Mesenteric fat pad (tissue), 1 donor: ENCODE measurements at regions not wholly inside any gene's neighbourhood (a gene's known extent, or its start where the extent isn't known, plus 50 kb on each side); places are given as distances from the start of the nearest gene placed in this dataset.

Experiments used
- DNase-seq: peaks from one replicate; pipeline ENCODE4 v3.0.0-alpha.2; 2020; ENCODE audit warnings: low spot score
- donor health status: DM: yes; HTN: yes; CAD: no.

- DNase-seq: no peak
Observed at GRCh38 chr7:26512737-26513136, 221.1 kb downstream of the SNX10 start.

GRCh38 chr7:26513948-26514347 lies 222.3 kb downstream of the SNX10 start:
- no peak for DNase-seq

GRCh38 chr7:26514633-26515032 lies 223.0 kb downstream of the SNX10 start:
- DNase-seq: no peak

GRCh38 chr7:26515314-26515842 lies 223.7 kb downstream of the SNX10 start:
- no peak for DNase-seq

GRCh38 chr7:26520483-26520882 lies 228.8 kb downstream of the SNX10 start:
- DNase-seq: no peak

- DNase-seq: no peak
Observed at GRCh38 chr7:26522633-26523032, 231.0 kb downstream of the SNX10 start.

- DNase-seq: no peak
Observed at GRCh38 chr7:26525398-26526264, 234.0 kb downstream of the SNX10 start.

GRCh38 chr7:26526265-26526587 lies 234.6 kb downstream of the SNX10 start:
- DNase-seq: no peak

- DNase-seq: no peak
Observed at GRCh38 chr7:26531926-26532325, 240.3 kb downstream of the SNX10 start.

- DNase-seq: no peak
Observed at GRCh38 chr7:26532471-26532870, 240.8 kb downstream of the SNX10 start.

- no peak for DNase-seq
Observed at GRCh38 chr7:26533217-26533616, 241.6 kb downstream of the SNX10 start.

GRCh38 chr7:26534649-26535482 lies 243.2 kb downstream of the SNX10 start:
- DNase-seq: no peak

GRCh38 chr7:26535483-26536007 lies 243.9 kb downstream of the SNX10 start:
- no peak for DNase-seq

- DNase-seq: no peak
Observed at GRCh38 chr7:26538216-26538615, 246.6 kb downstream of the SNX10 start.

GRCh38 chr7:26538689-26539088 lies 247.0 kb downstream of the SNX10 start:
- DNase-seq: no peak

- no peak for DNase-seq
Observed at GRCh38 chr7:26543340-26543739, 251.7 kb downstream of the SNX10 start.

- DNase-seq: no peak
Observed at GRCh38 chr7:26543951-26544350, 252.3 kb downstream of the SNX10 start.

- DNase-seq: no peak
Observed at GRCh38 chr7:26546508-26547053, 254.9 kb downstream of the SNX10 start.

GRCh38 chr7:26547156-26547555 lies 255.5 kb downstream of the SNX10 start:
- DNase-seq: no peak

GRCh38 chr7:26549281-26549944 lies 257.8 kb downstream of the SNX10 start:
- no peak for DNase-seq

- DNase-seq: no peak
Observed at GRCh38 chr7:26550492-26550891, 258.8 kb downstream of the SNX10 start.
